LNCaP clone FGC (cell line): ENCODE measurements at regions not wholly inside any gene's neighbourhood (a gene's known extent, or its start where the extent isn't known, plus 50 kb on each side); places are given as distances from the start of the nearest gene placed in this dataset.
A peak's percentile ranks its signal among the peaks of the same experiment; 100 is the strongest.

Experiments
- DNase-seq: peaks from one replicate; pipeline ENCODE4 v3.0.0-alpha.2; 2011; ENCODE audit warnings: low read depth
- H3K4me3 ChIP-seq: 2 replicates; pipeline ENCODE4 v1.5.1; 2011; ENCODE audit warnings: mild to moderate bottlenecking, low read depth, low read length, control low read depth
- CTCF ChIP-seq: IDR thresholded peaks from 2 replicates; pipeline ENCODE4 v1.5.1; 2012; ENCODE audit warnings: mild to moderate bottlenecking; ENCODE audit not compliant: control insufficient read depth, insufficient read depth; ENCODE audit errors: extremely low read depth

GRCh38 chr1:232176222-232176621, 453.7 kb downstream of the SIPA1L2 start:
- no peak overlapping the region for H3K4me3 ChIP-seq
- TF ChIP-seq CTCF, result no peak
- DNase-seq, result no peak

GRCh38 chr1:232174306-232174705, 455.6 kb downstream of the SIPA1L2 start:
- H3K4me3 ChIP-seq, result no peak overlapping the region
- TF ChIP-seq CTCF, result no peak
- DNase-seq, result no peak

DNA sequence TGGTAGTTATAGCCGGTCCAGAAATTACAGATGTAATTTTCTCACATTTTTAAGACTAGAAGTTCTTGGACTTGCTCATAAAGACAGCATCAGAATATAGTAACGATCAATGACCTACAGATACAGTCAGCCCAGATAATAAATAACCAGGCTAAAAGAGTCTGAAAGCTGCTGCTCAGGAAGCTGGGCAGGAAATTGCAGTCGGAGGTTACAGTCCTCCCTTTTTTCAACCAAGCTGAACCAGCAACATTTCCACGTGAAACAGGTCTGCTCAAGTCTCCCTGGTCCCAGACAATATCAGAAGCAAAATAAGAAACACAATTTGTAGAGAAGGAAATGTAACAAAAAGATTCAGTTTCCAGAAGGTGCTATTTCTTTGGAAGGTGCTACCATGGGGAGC, 457.4 kb downstream of the SIPA1L2 start:
- TF ChIP-seq CTCF, result no peak
- no peak for DNase-seq
- no peak overlapping the region for H3K4me3 ChIP-seq

DNA sequence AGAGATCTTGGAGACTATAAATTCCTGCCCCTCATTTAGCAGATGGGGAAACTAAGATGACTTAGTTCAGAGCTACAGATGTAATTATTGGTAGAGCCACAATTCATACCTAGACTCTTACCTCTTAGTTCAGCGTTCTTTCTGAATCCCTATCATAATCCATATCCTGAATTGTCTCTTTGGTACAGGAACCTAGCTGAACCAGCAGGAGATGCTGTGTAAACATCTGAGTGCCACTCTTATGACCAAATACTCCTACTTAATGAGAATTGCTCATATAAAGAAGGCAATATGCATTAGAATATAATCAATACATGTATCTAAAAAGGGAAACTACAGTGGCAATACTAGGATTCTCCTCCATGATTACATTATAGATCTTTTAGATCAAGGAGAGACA, 459.0 kb downstream of the SIPA1L2 start:
- DNase-seq, result no peak
- peak; percentile 50 for TF ChIP-seq CTCF
- H3K4me3 ChIP-seq, result no peak overlapping the region

DNA sequence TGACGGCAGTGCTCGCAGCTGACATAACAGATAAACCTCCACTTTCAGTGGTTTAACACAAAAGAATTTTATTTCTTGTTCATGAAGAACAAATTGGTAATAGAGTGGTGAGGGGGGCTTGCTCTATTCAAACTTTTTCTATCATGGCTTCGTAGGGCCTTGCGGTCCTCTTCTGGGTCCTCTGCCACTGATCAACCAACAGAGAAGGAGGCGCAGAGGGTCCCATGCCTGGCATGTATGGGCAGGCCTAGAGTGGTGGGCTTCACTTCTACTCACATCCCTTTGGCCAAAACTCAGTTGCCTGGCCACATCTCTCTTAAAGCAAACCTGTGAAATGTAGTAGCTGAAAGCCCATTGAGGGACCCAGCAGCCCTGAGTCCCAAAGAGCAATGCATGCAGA, 460.5 kb downstream of the SIPA1L2 start:
- no peak for DNase-seq
- no peak overlapping the region for H3K4me3 ChIP-seq
- TF ChIP-seq CTCF, result no peak

- TF ChIP-seq CTCF, result no peak
- no peak overlapping the region for H3K4me3 ChIP-seq
- no peak for DNase-seq
Measured at GRCh38 chr1:232168508-232168907, 461.4 kb downstream of the SIPA1L2 start.

DNA sequence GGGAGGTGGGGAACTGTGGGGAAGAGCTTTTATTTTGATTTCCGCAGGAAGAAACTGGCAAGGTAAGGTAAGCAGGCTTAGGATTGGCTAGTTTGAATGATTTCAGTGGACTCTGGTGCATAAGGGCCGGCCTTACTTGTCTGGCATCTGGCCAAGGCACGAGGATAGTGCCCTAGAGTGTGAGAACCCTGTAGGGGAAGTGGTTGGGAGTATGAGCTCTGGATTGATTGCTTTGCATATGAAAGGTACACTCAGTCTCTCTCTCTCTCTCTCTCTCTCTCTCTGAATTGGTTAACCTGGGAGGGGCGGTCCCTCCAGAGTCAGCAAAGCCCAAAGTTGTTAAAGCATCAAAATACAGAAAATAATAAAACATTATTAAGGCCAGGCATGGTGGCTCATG, 463.0 kb downstream of the SIPA1L2 start:
- DNase-seq, result no peak
- H3K4me3 ChIP-seq, result no peak overlapping the region
- TF ChIP-seq CTCF, result no peak
